Lung (tissue), 11 donors: ENCODE measurements at regions not wholly inside any gene's neighbourhood (a gene's known extent, or its start where the extent isn't known, plus 50 kb on each side); places are given as distances from the start of the nearest gene placed in this dataset.

Experiments used
- ATAC-seq: fragments of 200-7000 bp; cut with Tn5 transposase; one replicate; pipeline ENCODE4 v1.9.1; 2020; ENCODE audit warnings: moderate number of reproducible peaks; ENCODE audit not compliant: insufficient read depth, low FRiP score
- DNase-seq, 3 donors: peaks; one replicate each; pipeline ENCODE4 v3.0.0-alpha.2; 2013 to 2017
- H3K27ac ChIP-seq, 2 donors: one replicate each; pipeline ENCODE4 v1.5.1; 2013; ENCODE audit warnings: mild to moderate bottlenecking in 2 of 2, moderate library complexity in 2 of 2, control low read depth in 1 of 2, inconsistent platforms in 1 of 2, low read depth in 1 of 2, low read length in 1 of 2
- H3K27me3 ChIP-seq, 3 donors: one replicate each; pipeline ENCODE4 v1.5.1; 2013; ENCODE audit warnings: low read length in 2 of 3; ENCODE audit not compliant: control insufficient read depth in 3 of 3, insufficient read depth in 3 of 3
- H3K36me3 ChIP-seq, 4 donors: one replicate each; pipeline ENCODE4 v1.5.1; 2013; ENCODE audit warnings: low read length in 4 of 4, mild to moderate bottlenecking in 1 of 4, moderate library complexity in 1 of 4; ENCODE audit not compliant: control insufficient read depth in 4 of 4, insufficient read depth in 4 of 4
- H3K4me1 ChIP-seq, 5 donors: one replicate each; pipeline ENCODE4 v1.5.1; 2013; ENCODE audit warnings: low read length in 5 of 5, mild to moderate bottlenecking in 2 of 5, moderate library complexity in 1 of 5; ENCODE audit not compliant: control insufficient read depth in 5 of 5, insufficient read depth in 5 of 5
- H3K4me3 ChIP-seq: one replicate; pipeline ENCODE4 v1.5.1; 2013; ENCODE audit warnings: mild to moderate bottlenecking, control low read depth, moderate library complexity
- H3K9ac ChIP-seq, 2 donors: one replicate each; pipeline ENCODE4 v1.5.1; 2013; ENCODE audit warnings: low read length in 2 of 2, control low read depth in 1 of 2; ENCODE audit not compliant: insufficient read depth in 1 of 2
- H3K9me3 ChIP-seq, 4 donors: one replicate each; pipeline ENCODE4 v1.5.1; 2013; ENCODE audit warnings: low read length in 3 of 4, mild to moderate bottlenecking in 1 of 4, moderate library complexity in 1 of 4; ENCODE audit not compliant: control insufficient read depth in 4 of 4, insufficient read depth in 3 of 4
- CTCF ChIP-seq: IDR thresholded peaks from 2 replicates; pipeline ENCODE4 v1.5.1; 2012; ENCODE audit warnings: mild to moderate bottlenecking; ENCODE audit errors: control extremely low read depth, extremely low read depth
- WGBS, 2 donors: extraction: QIAGEN DNeasy Blood & Tissue Kit; methylation state at CpG; one replicate each; pipeline ENCODE4 v1.1.7; 2013; 5-methylcytosine and 5-hydroxymethylcytosine counted together
- donor health status: control.
- donor health status: control.
- donor health status: Bipolar disorder and iron deficiency.
- donor health status: healthy.
- donor health status: DM: yes; HTN: yes; CAD: no.

GRCh38 chr6:141969201-141969600 lies 163.5 kb upstream of the GJE1 start:
- no peaks in the 10 kb centered on the region for H3K36me3 ChIP-seq
- no peaks in the 10 kb centered on the region for H3K4me1 ChIP-seq
- 92 to 97% methylated on average over 7 of the region's 7 CpGs for WGBS, 2 donors
- no peak overlapping the region for H3K9ac ChIP-seq
- H3K4me3 ChIP-seq: no peak overlapping the region
- no peaks in the 10 kb centered on the region for H3K9me3 ChIP-seq
- ATAC-seq (no peak), DNase-seq (no peak)
- no peak for TF ChIP-seq CTCF
- no peaks in the 10 kb centered on the region for H3K27me3 ChIP-seq
- H3K27ac ChIP-seq: no peak overlapping the region

- DNase-seq: no peak
- H3K27ac ChIP-seq: no peak overlapping the region
- WGBS, 2 donors: 69 to 91% methylated on average over 3 of the region's 3 CpGs
- H3K36me3 ChIP-seq: no peaks in the 10 kb centered on the region
- no peaks in the 10 kb centered on the region for H3K9me3 ChIP-seq
- no peaks in the 10 kb centered on the region for H3K27me3 ChIP-seq
- H3K4me3 ChIP-seq: no peak overlapping the region
- H3K4me1 ChIP-seq: no peaks in the 10 kb centered on the region
- TF ChIP-seq CTCF: no peak
- ATAC-seq: no peak
- no peak overlapping the region for H3K9ac ChIP-seq
Observed at GRCh38 chr6:141968632-141969031, 164.1 kb upstream of the GJE1 start.

- TF ChIP-seq CTCF: no peak
- ATAC-seq (no peak), DNase-seq (no peak)
- H3K9me3 ChIP-seq: no peaks in the 10 kb centered on the region
- no peaks in the 10 kb centered on the region for H3K27me3 ChIP-seq
- 60 to 77% methylated on average over 2 of the region's 2 CpGs for WGBS, 2 donors
- no peaks in the 10 kb centered on the region for H3K4me1 ChIP-seq
- no peak overlapping the region for H3K27ac ChIP-seq
- no peak overlapping the region for H3K9ac ChIP-seq
- no peak overlapping the region for H3K4me3 ChIP-seq
- H3K36me3 ChIP-seq: no peaks in the 10 kb centered on the region
Observed at GRCh38 chr6:141965016-141965545, 167.6 kb upstream of the GJE1 start.
